ENCODE measurements at regions not wholly inside any gene's neighbourhood (a gene's known extent, or its start where the extent isn't known, plus 50 kb on each side); places are given as distances from the start of the nearest gene placed in this dataset.

GRCh38 chr5:27548484-27548883 lies 510.1 kb upstream of the CDH9 start:
- Histone ChIP-seq H3K9me2 (replicated peaks; ENCODE audit: insufficient read depth, low read length) (no peaks in the 10 kb centered on the region), H3K79me2 (ENCODE audit: low read length) (no peaks in the 10 kb centered on the region), H3K4me3 (ENCODE audit: low read length) (no peak overlapping the region), H3K27me3 (ENCODE audit: low read length) (no peaks in the 10 kb centered on the region), H3K9ac (ENCODE audit: low read length) (no peak overlapping the region), H3K4me1 (ENCODE audit: low read length) (peaks cover 9% of the 10 kb centered on the region), H3K27ac (ENCODE audit: low read length) (no peak overlapping the region), H3K36me3 (ENCODE audit: insufficient read depth, low read length) (no peaks in the 10 kb centered on the region), H3K4me2 (ENCODE audit: low read depth, low read length, poor library complexity, severe bottlenecking) (no peak overlapping the region), H4K20me1 (ENCODE audit: insufficient read depth, low read depth, low read length) (no peaks in the 10 kb centered on the region), H3K9me3 (ENCODE audit: low read length) (no peaks in the 10 kb centered on the region), H2AFZ (ENCODE audit: low read length) (no peak overlapping the region)
- DNase-seq, result no peak

DNA sequence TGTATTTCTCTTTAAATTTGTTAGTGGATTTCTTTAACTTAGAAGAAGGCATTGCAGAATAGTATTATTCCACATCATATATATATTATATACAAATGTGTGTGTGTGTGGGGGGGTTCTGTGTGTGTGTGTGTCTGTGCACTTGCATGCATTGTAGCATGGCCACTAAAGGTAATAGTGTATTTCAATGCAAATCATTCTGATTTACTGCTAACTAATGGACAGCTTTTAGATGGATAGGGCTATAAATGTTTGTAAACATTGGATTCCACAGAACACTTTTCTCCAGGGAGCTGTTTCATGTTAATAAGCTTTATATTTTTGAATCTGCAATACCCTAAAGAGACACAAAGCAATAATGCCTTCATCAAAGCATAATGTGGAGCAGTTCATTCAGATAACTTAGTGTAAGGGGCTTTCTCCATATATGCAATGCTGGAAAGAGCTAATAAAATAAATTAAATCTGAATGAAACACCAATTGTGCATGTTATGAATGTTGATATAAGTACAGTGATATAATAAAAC lies 496.7 kb upstream of the CDH9 start:
- H3K27me3 ChIP-seq (ENCODE audit: low read length), result no peaks in the 10 kb centered on the region
- no peaks in the 10 kb centered on the region for H3K79me2 ChIP-seq (ENCODE audit: low read length)
- H2AFZ ChIP-seq (ENCODE audit: low read length), result no peak overlapping the region
- H3K9me3 ChIP-seq (ENCODE audit: low read length), result peaks cover 1% of the 10 kb centered on the region
- peaks cover 25% of the 10 kb centered on the region for H3K4me1 ChIP-seq (ENCODE audit: low read length)
- no peak overlapping the region for H3K27ac ChIP-seq (ENCODE audit: low read length)
- no peak overlapping the region for H3K4me3 ChIP-seq (ENCODE audit: low read length)
- H3K4me2 ChIP-seq (ENCODE audit: low read depth, low read length, poor library complexity, severe bottlenecking), result no peak overlapping the region
- no peaks in the 10 kb centered on the region for H4K20me1 ChIP-seq (ENCODE audit: insufficient read depth, low read depth, low read length)
- H3K36me3 ChIP-seq (ENCODE audit: insufficient read depth, low read length), result no peaks in the 10 kb centered on the region
- H3K9me2 ChIP-seq (replicated peaks; ENCODE audit: insufficient read depth, low read length), result no peaks in the 10 kb centered on the region
- no peak for DNase-seq
- H3K9ac ChIP-seq (ENCODE audit: low read length), result no peak overlapping the region

- Histone ChIP-seq H4K20me1 (ENCODE audit: insufficient read depth, low read depth, low read length) (no peaks in the 10 kb centered on the region), H3K36me3 (ENCODE audit: insufficient read depth, low read length) (no peaks in the 10 kb centered on the region), H3K27ac (ENCODE audit: low read length) (no peak overlapping the region; the same call in 1 of the 2 replicates), H3K9me2 (replicated peaks; ENCODE audit: insufficient read depth, low read length) (no peaks in the 10 kb centered on the region), H3K4me3 (ENCODE audit: low read length) (no peak overlapping the region), H3K4me1 (ENCODE audit: low read length) (peaks cover 25% of the 10 kb centered on the region), H3K9ac (ENCODE audit: low read length) (no peak overlapping the region), H3K79me2 (ENCODE audit: low read length) (no peaks in the 10 kb centered on the region), H3K9me3 (ENCODE audit: low read length) (peaks cover 7% of the 10 kb centered on the region; the same call in 1 of the 2 replicates), H3K27me3 (ENCODE audit: low read length) (no peaks in the 10 kb centered on the region), H2AFZ (ENCODE audit: low read length) (no peak overlapping the region), H3K4me2 (ENCODE audit: low read depth, low read length, poor library complexity, severe bottlenecking) (peak overlapping the region; percentile 34)
- DNase-seq, result no peak
These were observed 493.9 kb upstream of the CDH9 start for GRCh38 chr5:27532305-27532704.

- H4K20me1 ChIP-seq (ENCODE audit: insufficient read depth, low read depth, low read length), result no peaks in the 10 kb centered on the region
- H3K4me2 ChIP-seq (ENCODE audit: low read depth, low read length, poor library complexity, severe bottlenecking), result no peak overlapping the region
- H3K79me2 ChIP-seq (ENCODE audit: low read length), result no peaks in the 10 kb centered on the region
- H3K9me3 ChIP-seq (ENCODE audit: low read length), result no peaks in the 10 kb centered on the region; the same call in 1 of the 2 replicates
- H3K9me2 ChIP-seq (replicated peaks; ENCODE audit: insufficient read depth, low read length), result no peaks in the 10 kb centered on the region
- H3K27ac ChIP-seq (ENCODE audit: low read length), result no peak overlapping the region
- H2AFZ ChIP-seq (ENCODE audit: low read length), result no peak overlapping the region
- no peaks in the 10 kb centered on the region for H3K4me1 ChIP-seq (ENCODE audit: low read length)
- no peak for DNase-seq
- H3K36me3 ChIP-seq (ENCODE audit: insufficient read depth, low read length), result no peaks in the 10 kb centered on the region
- no peak overlapping the region for H3K4me3 ChIP-seq (ENCODE audit: low read length)
- no peaks in the 10 kb centered on the region for H3K27me3 ChIP-seq (ENCODE audit: low read length)
- H3K9ac ChIP-seq (ENCODE audit: low read length), result no peak overlapping the region
These were observed 486.1 kb upstream of the CDH9 start for GRCh38 chr5:27524515-27524914.

DNA sequence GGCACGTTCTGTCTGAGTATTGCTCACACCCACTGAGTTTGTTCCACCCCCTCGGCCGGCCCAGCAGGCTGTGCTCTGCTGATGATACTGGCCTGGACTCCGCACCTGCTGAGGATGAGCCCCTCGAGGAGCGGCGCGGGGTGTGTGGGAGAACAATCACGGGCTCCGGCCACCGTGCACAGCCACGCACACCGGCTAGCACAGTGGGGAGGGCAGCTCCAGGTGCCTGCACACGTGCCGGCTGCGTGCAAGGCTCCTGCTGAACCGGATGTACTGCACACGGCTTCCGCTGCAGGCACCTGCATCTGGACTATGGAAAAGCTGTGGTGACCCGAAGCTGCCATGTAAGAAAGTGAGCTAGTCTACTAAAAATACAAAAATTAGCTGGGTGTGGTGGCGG lies 485.2 kb upstream of the CDH9 start:
- H4K20me1 ChIP-seq (ENCODE audit: insufficient read depth, low read depth, low read length), result no peaks in the 10 kb centered on the region
- H3K4me1 ChIP-seq (ENCODE audit: low read length), result no peaks in the 10 kb centered on the region
- H3K4me3 ChIP-seq (ENCODE audit: low read length), result no peak overlapping the region
- no peak overlapping the region for H2AFZ ChIP-seq (ENCODE audit: low read length)
- H3K9ac ChIP-seq (ENCODE audit: low read length), result no peak overlapping the region
- H3K27me3 ChIP-seq (ENCODE audit: low read length), result no peaks in the 10 kb centered on the region
- H3K79me2 ChIP-seq (ENCODE audit: low read length), result no peaks in the 10 kb centered on the region
- no peak for DNase-seq
- H3K4me2 ChIP-seq (ENCODE audit: low read depth, low read length, poor library complexity, severe bottlenecking), result no peak overlapping the region
- no peaks in the 10 kb centered on the region for H3K36me3 ChIP-seq (ENCODE audit: insufficient read depth, low read length)
- H3K9me2 ChIP-seq (replicated peaks; ENCODE audit: insufficient read depth, low read length), result no peaks in the 10 kb centered on the region
- no peaks in the 10 kb centered on the region; the same call in 1 of the 2 replicates for H3K9me3 ChIP-seq (ENCODE audit: low read length)
- H3K27ac ChIP-seq (ENCODE audit: low read length), result no peak overlapping the region

- no peaks in the 10 kb centered on the region for H3K79me2 ChIP-seq (ENCODE audit: low read length)
- no peak overlapping the region for H3K4me2 ChIP-seq (ENCODE audit: low read depth, low read length, poor library complexity, severe bottlenecking)
- DNase-seq, result no peak
- no peaks in the 10 kb centered on the region for H3K36me3 ChIP-seq (ENCODE audit: insufficient read depth, low read length)
- no peaks in the 10 kb centered on the region for H4K20me1 ChIP-seq (ENCODE audit: insufficient read depth, low read depth, low read length)
- H3K4me1 ChIP-seq (ENCODE audit: low read length), result no peaks in the 10 kb centered on the region
- no peaks in the 10 kb centered on the region for H3K9me2 ChIP-seq (replicated peaks; ENCODE audit: insufficient read depth, low read length)
- H3K27me3 ChIP-seq (ENCODE audit: low read length), result no peaks in the 10 kb centered on the region
- H3K27ac ChIP-seq (ENCODE audit: low read length), result no peak overlapping the region
- H2AFZ ChIP-seq (ENCODE audit: low read length), result no peak overlapping the region
- no peak overlapping the region for H3K4me3 ChIP-seq (ENCODE audit: low read length)
- H3K9me3 ChIP-seq (ENCODE audit: low read length), result no peaks in the 10 kb centered on the region; the same call in 1 of the 2 replicates
- H3K9ac ChIP-seq (ENCODE audit: low read length), result no peak overlapping the region
These were observed 478.1 kb upstream of the CDH9 start for GRCh38 chr5:27516437-27516836.

DNA sequence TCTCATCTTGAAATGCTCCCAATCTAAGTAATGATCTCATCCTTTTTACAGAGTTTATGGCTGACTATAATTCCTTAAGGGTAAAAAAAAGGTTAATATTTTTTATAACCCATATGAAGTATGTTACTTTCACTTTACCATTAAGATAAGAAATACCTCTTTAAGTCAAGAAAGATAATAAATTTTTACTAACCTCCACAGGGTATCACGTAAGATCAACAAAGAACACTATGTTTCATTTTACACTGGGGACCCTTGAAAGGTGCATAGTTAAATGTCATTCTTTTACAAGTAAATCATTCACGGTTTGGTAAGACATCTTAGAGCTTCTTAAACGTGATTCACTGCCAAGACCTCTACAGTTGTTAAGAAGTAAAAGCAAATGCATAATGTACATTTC lies 472.7 kb upstream of the CDH9 start:
- H4K20me1 ChIP-seq (ENCODE audit: insufficient read depth, low read depth, low read length), result no peaks in the 10 kb centered on the region
- H3K79me2 ChIP-seq (ENCODE audit: low read length), result no peaks in the 10 kb centered on the region
- DNase-seq, result no peak
- no peaks in the 10 kb centered on the region for H3K36me3 ChIP-seq (ENCODE audit: insufficient read depth, low read length)
- no peaks in the 10 kb centered on the region for H3K4me1 ChIP-seq (ENCODE audit: low read length)
- no peak overlapping the region for H3K4me2 ChIP-seq (ENCODE audit: low read depth, low read length, poor library complexity, severe bottlenecking)
- no peaks in the 10 kb centered on the region for H3K27me3 ChIP-seq (ENCODE audit: low read length)
- no peak overlapping the region for H3K27ac ChIP-seq (ENCODE audit: low read length)
- H2AFZ ChIP-seq (ENCODE audit: low read length), result 0 out of 2 replicates have a peak overlapping the region, but pooled peaks have one; percentile 65
- no peak overlapping the region for H3K9ac ChIP-seq (ENCODE audit: low read length)
- H3K9me3 ChIP-seq (ENCODE audit: low read length), result 0 out of 2 replicates have a peak, but pooled peaks cover 3% of the 10 kb centered on the region
- no peak overlapping the region for H3K4me3 ChIP-seq (ENCODE audit: low read length)
- no peaks in the 10 kb centered on the region for H3K9me2 ChIP-seq (replicated peaks; ENCODE audit: insufficient read depth, low read length)

DNA sequence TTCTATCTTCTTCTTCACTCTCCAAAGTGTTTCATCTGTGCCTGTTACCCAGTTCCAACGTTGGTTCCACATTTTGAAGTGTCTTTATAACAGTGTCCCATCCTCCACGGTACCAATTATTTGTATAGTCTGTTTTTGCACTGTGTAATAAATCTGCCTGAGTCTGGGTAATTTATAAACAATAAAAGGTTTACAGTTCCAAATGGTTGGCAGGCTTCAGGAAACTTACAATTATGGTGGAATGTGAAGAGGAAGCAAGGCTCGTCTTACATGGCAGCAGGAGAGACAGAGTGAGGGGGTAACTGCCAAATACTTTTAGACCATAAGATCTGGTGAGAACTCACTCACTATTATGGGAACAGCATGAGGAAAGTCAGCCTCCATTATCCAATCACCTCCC lies 465.4 kb upstream of the CDH9 start:
- DNase-seq, result no peak
- no peak overlapping the region for H3K27ac ChIP-seq (ENCODE audit: low read length)

More for the DNA sequence above, 465.4 kb upstream of the CDH9 start:
- Histone ChIP-seq H3K4me3 (ENCODE audit: low read length) (no peak overlapping the region), H2AFZ (ENCODE audit: low read length) (0 out of 2 replicates have a peak overlapping the region, but pooled peaks have one; percentile 8), H3K79me2 (ENCODE audit: low read length) (no peaks in the 10 kb centered on the region), H3K9ac (ENCODE audit: low read length) (no peak overlapping the region), H4K20me1 (ENCODE audit: insufficient read depth, low read depth, low read length) (no peaks in the 10 kb centered on the region), H3K36me3 (ENCODE audit: insufficient read depth, low read length) (no peaks in the 10 kb centered on the region), H3K9me3 (ENCODE audit: low read length) (0 out of 2 replicates have a peak, but pooled peaks cover 3% of the 10 kb centered on the region), H3K9me2 (replicated peaks; ENCODE audit: insufficient read depth, low read length) (no peaks in the 10 kb centered on the region), H3K4me2 (ENCODE audit: low read depth, low read length, poor library complexity, severe bottlenecking) (no peak overlapping the region), H3K27me3 (ENCODE audit: low read length) (no peaks in the 10 kb centered on the region), H3K4me1 (ENCODE audit: low read length) (no peaks in the 10 kb centered on the region)

All from Karpas-422 (cell line).